HL-60 (cell line): ENCODE measurements at regions not wholly inside any gene's neighbourhood (a gene's known extent, or its start where the extent isn't known, plus 50 kb on each side); places are given as distances from the start of the nearest gene placed in this dataset.

Experiments used
- GABPA ChIP-seq: IDR thresholded peaks from 2 replicates; pipeline ENCODE4 v1.6.1; 2012; ENCODE audit warnings: low read depth
- POLR2AphosphoS5 ChIP-seq: IDR thresholded peaks from 2 replicates; pipeline ENCODE4 v1.6.1; 2012; ENCODE audit warnings: low read depth
- REST ChIP-seq: IDR thresholded peaks from 2 replicates; pipeline ENCODE4 v1.6.1; 2012; ENCODE audit warnings: low read depth; ENCODE audit not compliant: insufficient replicate concordance
- SPI1 ChIP-seq: IDR thresholded peaks from 2 replicates; pipeline ENCODE4 v1.6.1; 2012; ENCODE audit warnings: low read depth, mild to moderate bottlenecking, borderline replicate concordance
- TF ChIP-seq, protein P1 (sequence below): IDR thresholded peaks from one replicate; pipeline ENCODE4 v1.5.1; 2011; ENCODE audit warnings: low read length, control low read depth, inconsistent platforms; ENCODE audit not compliant: insufficient read depth

DNA sequence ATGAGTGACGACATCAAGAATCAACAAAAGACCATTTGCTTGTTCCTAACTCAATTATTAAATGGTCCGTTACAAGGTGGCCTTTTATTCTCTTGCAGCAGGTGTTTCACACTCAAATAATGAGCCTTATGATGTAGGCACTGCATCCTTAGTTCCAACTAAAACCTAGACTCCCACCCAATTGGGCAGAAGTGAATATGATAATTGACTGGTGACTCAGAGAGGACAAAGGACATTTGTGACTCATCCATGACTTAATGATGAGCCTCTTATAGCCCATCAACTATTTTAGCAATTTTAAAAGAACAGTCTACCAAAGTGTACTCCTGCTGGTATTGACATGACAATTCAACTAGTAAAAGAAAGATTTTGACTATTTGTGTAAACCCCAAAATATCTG, 1027.8 kb upstream of the PHF14 start:
- TF ChIP-seq, protein P1, sequence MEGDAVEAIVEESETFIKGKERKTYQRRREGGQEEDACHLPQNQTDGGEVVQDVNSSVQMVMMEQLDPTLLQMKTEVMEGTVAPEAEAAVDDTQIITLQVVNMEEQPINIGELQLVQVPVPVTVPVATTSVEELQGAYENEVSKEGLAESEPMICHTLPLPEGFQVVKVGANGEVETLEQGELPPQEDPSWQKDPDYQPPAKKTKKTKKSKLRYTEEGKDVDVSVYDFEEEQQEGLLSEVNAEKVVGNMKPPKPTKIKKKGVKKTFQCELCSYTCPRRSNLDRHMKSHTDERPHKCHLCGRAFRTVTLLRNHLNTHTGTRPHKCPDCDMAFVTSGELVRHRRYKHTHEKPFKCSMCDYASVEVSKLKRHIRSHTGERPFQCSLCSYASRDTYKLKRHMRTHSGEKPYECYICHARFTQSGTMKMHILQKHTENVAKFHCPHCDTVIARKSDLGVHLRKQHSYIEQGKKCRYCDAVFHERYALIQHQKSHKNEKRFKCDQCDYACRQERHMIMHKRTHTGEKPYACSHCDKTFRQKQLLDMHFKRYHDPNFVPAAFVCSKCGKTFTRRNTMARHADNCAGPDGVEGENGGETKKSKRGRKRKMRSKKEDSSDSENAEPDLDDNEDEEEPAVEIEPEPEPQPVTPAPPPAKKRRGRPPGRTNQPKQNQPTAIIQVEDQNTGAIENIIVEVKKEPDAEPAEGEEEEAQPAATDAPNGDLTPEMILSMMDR = no peak
- TF ChIP-seq POLR2AphosphoS5 = no peak
- TF ChIP-seq REST = no peak
- no peak for TF ChIP-seq GABPA
- no peak for TF ChIP-seq SPI1
